ENCODE measurements at regions not wholly inside any gene's neighbourhood (a gene's known extent, or its start where the extent isn't known, plus 50 kb on each side); places are given as distances from the start of the nearest gene placed in this dataset.

- Histone ChIP-seq H3K4me1 (ENCODE audit: control insufficient read depth, low read length) (peaks cover 18% of the 10 kb centered on the region), H3F3A (ENCODE audit: control insufficient read depth, insufficient read depth) (no peaks in the 10 kb centered on the region), H4K20me1 (ENCODE audit: control insufficient read depth, insufficient read depth, low read depth, low read length) (no peaks in the 10 kb centered on the region), H3K79me2 (ENCODE audit: control insufficient read depth, low read length) (no peaks in the 10 kb centered on the region), H3K27ac (ENCODE audit: low read depth, low read length) (no peak overlapping the region), H3K4me3 (ENCODE audit: low read length) (no peak overlapping the region), H3K9me3 (ENCODE audit: control insufficient read depth, insufficient read depth, low read length) (no peaks in the 10 kb centered on the region), H3K36me3 (ENCODE audit: control insufficient read depth, low read length) (no peaks in the 10 kb centered on the region), H3K27me3 (ENCODE audit: control insufficient read depth, low read length) (no peaks in the 10 kb centered on the region), H3K4me2 (ENCODE audit: low read length) (no peak overlapping the region), H3K9me2 (replicated peaks; ENCODE audit: control insufficient read depth, low read length) (no peaks in the 10 kb centered on the region)
- TF ChIP-seq EZH2phosphoT487 (IDR thresholded peaks at IDR 0.05; ENCODE audit: borderline replicate concordance, low read length) = no peak
- TF ChIP-seq CTCF (IDR thresholded peaks at IDR 0.05; ENCODE audit: low read depth, low read length, poor library complexity, severe bottlenecking) = no peak
Measured at GRCh38 chr3:181610083-181610972, 101.4 kb upstream of the SOX2 start.

GRCh38 chr3:181609030-181609767 lies 102.5 kb upstream of the SOX2 start:
- Histone ChIP-seq H3F3A (ENCODE audit: control insufficient read depth, insufficient read depth) (no peaks in the 10 kb centered on the region), H3K9me2 (replicated peaks; ENCODE audit: control insufficient read depth, low read length) (no peaks in the 10 kb centered on the region), H3K4me3 (ENCODE audit: low read length) (no peak overlapping the region), H3K36me3 (ENCODE audit: control insufficient read depth, low read length) (no peaks in the 10 kb centered on the region), H3K79me2 (ENCODE audit: control insufficient read depth, low read length) (no peaks in the 10 kb centered on the region), H3K27me3 (ENCODE audit: control insufficient read depth, low read length) (no peaks in the 10 kb centered on the region), H3K4me1 (ENCODE audit: control insufficient read depth, low read length) (peaks cover 18% of the 10 kb centered on the region), H3K27ac (ENCODE audit: low read depth, low read length) (no peak overlapping the region), H3K9me3 (ENCODE audit: control insufficient read depth, insufficient read depth, low read length) (no peaks in the 10 kb centered on the region), H4K20me1 (ENCODE audit: control insufficient read depth, insufficient read depth, low read depth, low read length) (no peaks in the 10 kb centered on the region), H3K4me2 (ENCODE audit: low read length) (no peak overlapping the region; the same call in 1 of the 2 replicates)
- TF ChIP-seq EZH2phosphoT487 (IDR thresholded peaks at IDR 0.05; ENCODE audit: borderline replicate concordance, low read length) (no peak), CTCF (IDR thresholded peaks at IDR 0.05; ENCODE audit: low read depth, low read length, poor library complexity, severe bottlenecking) (no peak)

GRCh38 chr3:181604267-181604666 lies 107.5 kb upstream of the SOX2 start:
- no peaks in the 10 kb centered on the region for H3K79me2 ChIP-seq (ENCODE audit: control insufficient read depth, low read length)
- H3K9me2 ChIP-seq (replicated peaks; ENCODE audit: control insufficient read depth, low read length) = no peaks in the 10 kb centered on the region
- H3K4me2 ChIP-seq (ENCODE audit: low read length) = no peak overlapping the region
- peaks cover 8% of the 10 kb centered on the region for H3K4me1 ChIP-seq (ENCODE audit: control insufficient read depth, low read length)
- TF ChIP-seq CTCF (IDR thresholded peaks at IDR 0.05; ENCODE audit: low read depth, low read length, poor library complexity, severe bottlenecking) = no peak
- TF ChIP-seq EZH2phosphoT487 (IDR thresholded peaks at IDR 0.05; ENCODE audit: borderline replicate concordance, low read length) = no peak
- no peaks in the 10 kb centered on the region for H3K9me3 ChIP-seq (ENCODE audit: control insufficient read depth, insufficient read depth, low read length)
- no peaks in the 10 kb centered on the region for H3F3A ChIP-seq (ENCODE audit: control insufficient read depth, insufficient read depth)
- H4K20me1 ChIP-seq (ENCODE audit: control insufficient read depth, insufficient read depth, low read depth, low read length) = no peaks in the 10 kb centered on the region
- H3K36me3 ChIP-seq (ENCODE audit: control insufficient read depth, low read length) = no peaks in the 10 kb centered on the region
- no peak overlapping the region for H3K4me3 ChIP-seq (ENCODE audit: low read length)
- no peaks in the 10 kb centered on the region for H3K27me3 ChIP-seq (ENCODE audit: control insufficient read depth, low read length)
- no peak overlapping the region for H3K27ac ChIP-seq (ENCODE audit: low read depth, low read length)
